GM23248 (cell line): ENCODE measurements at regions not wholly inside any gene's neighbourhood (a gene's known extent, or its start where the extent isn't known, plus 50 kb on each side); places are given as distances from the start of the nearest gene placed in this dataset.

Source experiments
- EZH2 ChIP-seq: fragments of 200-600 bp; sonication (generic); IDR thresholded peaks from 2 replicates; pipeline ENCODE4 v1.6.1; 2018; ENCODE audit warnings: antibody characterized with exemption, mild to moderate bottlenecking; ENCODE audit not compliant: insufficient read depth, poor library complexity, severe bottlenecking
- EZH2phosphoT487 ChIP-seq: fragments of 200-600 bp; sonication (generic); IDR thresholded peaks from 2 replicates; pipeline ENCODE4 v1.6.1; 2018; ENCODE audit warnings: antibody characterized with exemption, moderate library complexity, mild to moderate bottlenecking, low read depth; ENCODE audit not compliant: insufficient read depth

- TF ChIP-seq EZH2phosphoT487 (no peak), EZH2 (no peak)
These were observed 60.4 kb upstream of the GRIP1 start for GRCh38 chr12:66739266-66739665.
